ENCODE measurements at regions not wholly inside any gene's neighbourhood (a gene's known extent, or its start where the extent isn't known, plus 50 kb on each side); places are given as distances from the start of the nearest gene placed in this dataset.

- TF ChIP-seq REST (IDR thresholded peaks at IDR 0.05; ENCODE audit: insufficient read depth in 1 of 2, low read depth in 2 of 2, low read length in 2 of 2) (no peak), POLR2AphosphoS5 (IDR thresholded peaks at IDR 0.05; ENCODE audit: low read depth, low read length) (no peak), SIN3A (IDR thresholded peaks at IDR 0.05; ENCODE audit: borderline replicate concordance, insufficient read depth, low read length) (no peak), FOXP2 (optimal IDR thresholded peaks at IDR 0.05; ENCODE audit: borderline replicate concordance, extremely low read depth, extremely low read length, insufficient read depth) (no peak), TAF1 (IDR thresholded peaks at IDR 0.05; ENCODE audit: borderline replicate concordance, insufficient read depth, low read length) (no peak)
These were observed 465.2 kb downstream of the PCNX1 start for GRCh38 chr14:71372411-71372838.

GRCh38 chr14:71373773-71374172 is 466.5 kb downstream of the PCNX1 start:
- TF ChIP-seq REST (IDR thresholded peaks at IDR 0.05; ENCODE audit: insufficient read depth in 1 of 2, low read depth in 2 of 2, low read length in 2 of 2), result no peak
- TF ChIP-seq SIN3A (IDR thresholded peaks at IDR 0.05; ENCODE audit: borderline replicate concordance, insufficient read depth, low read length), result no peak
- TF ChIP-seq TAF1 (IDR thresholded peaks at IDR 0.05; ENCODE audit: borderline replicate concordance, insufficient read depth, low read length), result no peak
- TF ChIP-seq POLR2AphosphoS5 (IDR thresholded peaks at IDR 0.05; ENCODE audit: low read depth, low read length), result no peak
- no peak for TF ChIP-seq FOXP2 (optimal IDR thresholded peaks at IDR 0.05; ENCODE audit: borderline replicate concordance, extremely low read depth, extremely low read length, insufficient read depth)

- TF ChIP-seq FOXP2 (optimal IDR thresholded peaks at IDR 0.05; ENCODE audit: borderline replicate concordance, extremely low read depth, extremely low read length, insufficient read depth) (no peak), REST (IDR thresholded peaks at IDR 0.05; ENCODE audit: insufficient read depth in 1 of 2, low read depth in 2 of 2, low read length in 2 of 2) (no peak), POLR2AphosphoS5 (IDR thresholded peaks at IDR 0.05; ENCODE audit: low read depth, low read length) (no peak), TAF1 (IDR thresholded peaks at IDR 0.05; ENCODE audit: borderline replicate concordance, insufficient read depth, low read length) (no peak), SIN3A (IDR thresholded peaks at IDR 0.05; ENCODE audit: borderline replicate concordance, insufficient read depth, low read length) (no peak)
These were observed 467.7 kb downstream of the PCNX1 start for GRCh38 chr14:71374989-71375388.

- TF ChIP-seq SIN3A (IDR thresholded peaks at IDR 0.05; ENCODE audit: borderline replicate concordance, insufficient read depth, low read length) (no peak), TAF1 (IDR thresholded peaks at IDR 0.05; ENCODE audit: borderline replicate concordance, insufficient read depth, low read length) (no peak), REST (IDR thresholded peaks at IDR 0.05; ENCODE audit: insufficient read depth in 1 of 2, low read depth in 2 of 2, low read length in 2 of 2) (no peak), FOXP2 (optimal IDR thresholded peaks at IDR 0.05; ENCODE audit: borderline replicate concordance, extremely low read depth, extremely low read length, insufficient read depth) (no peak), POLR2AphosphoS5 (IDR thresholded peaks at IDR 0.05; ENCODE audit: low read depth, low read length) (no peak)
These were observed 469.8 kb downstream of the PCNX1 start for GRCh38 chr14:71377099-71377498.

- TF ChIP-seq SIN3A (IDR thresholded peaks at IDR 0.05; ENCODE audit: borderline replicate concordance, insufficient read depth, low read length) (no peak), POLR2AphosphoS5 (IDR thresholded peaks at IDR 0.05; ENCODE audit: low read depth, low read length) (no peak)
These were observed 473.0 kb downstream of the PCNX1 start for GRCh38 chr14:71380271-71380670.
